Nephron progenitor cell (in vitro differentiated cells): ENCODE measurements at regions not wholly inside any gene's neighbourhood (a gene's known extent, or its start where the extent isn't known, plus 50 kb on each side); places are given as distances from the start of the nearest gene placed in this dataset.

Source experiments
- DNase-seq: peaks from one replicate; pipeline ENCODE4 v3.0.0; 2021
- H3K27ac Mint-ChIP-seq: 2 replicates; pipeline ENCODE4 v1.8.0; 2021; ENCODE audit warnings: mild to moderate bottlenecking, moderate library complexity, mixed read lengths
- H3K27me3 Mint-ChIP-seq: 2 replicates; pipeline ENCODE4 v1.8.0; 2021; ENCODE audit warnings: mild to moderate bottlenecking, low read depth, mixed read lengths; ENCODE audit not compliant: poor library complexity
- H3K36me3 Mint-ChIP-seq: 2 replicates; pipeline ENCODE4 v1.8.0; 2021; ENCODE audit warnings: low read depth, mixed read lengths
- H3K4me1 Mint-ChIP-seq: 2 replicates; pipeline ENCODE4 v1.8.0; 2021; ENCODE audit warnings: mixed read lengths
- H3K4me3 Mint-ChIP-seq: 2 replicates; pipeline ENCODE4 v1.8.0; 2021; ENCODE audit warnings: mild to moderate bottlenecking, moderate library complexity, mixed read lengths
- H3K9me3 Mint-ChIP-seq: 2 replicates; pipeline ENCODE4 v1.8.0; 2021; ENCODE audit warnings: mild to moderate bottlenecking, moderate library complexity, mixed read lengths
- CTCF ChIP-seq: fragments of 200-600 bp; sonication (generic); IDR thresholded peaks from 2 replicates; pipeline ENCODE4 v1.5.0; 2021; ENCODE audit warnings: antibody characterized with exemption

- Mint-ChIP-seq H3K4me1 (peaks cover 25% of the 10 kb centered on the region), H3K27ac (no peak overlapping the region), H3K36me3 (no peaks in the 10 kb centered on the region), H3K9me3 (peaks cover 3% of the 10 kb centered on the region), H3K27me3 (peaks cover 71% of the 10 kb centered on the region), H3K4me3 (no peak overlapping the region)
- no peak for TF ChIP-seq CTCF
- DNase-seq, result no peak
Observed at GRCh38 chr14:96744262-96744661, 52.9 kb upstream of the VRK1 start.

- Mint-ChIP-seq H3K4me3 (no peak overlapping the region), H3K9me3 (peaks cover 3% of the 10 kb centered on the region), H3K4me1 (peaks cover 15% of the 10 kb centered on the region), H3K36me3 (no peaks in the 10 kb centered on the region), H3K27ac (no peak overlapping the region), H3K27me3 (peaks cover 65% of the 10 kb centered on the region)
- no peak for TF ChIP-seq CTCF
- DNase-seq, result no peak
Observed at GRCh38 chr14:96745500-96746051, 51.6 kb upstream of the VRK1 start.

- H3K27ac Mint-ChIP-seq, result no peak overlapping the region
- no peak for DNase-seq
- H3K4me1 Mint-ChIP-seq, result peaks cover 10% of the 10 kb centered on the region
- no peak overlapping the region for H3K4me3 Mint-ChIP-seq
- H3K36me3 Mint-ChIP-seq, result no peaks in the 10 kb centered on the region
- no peak for TF ChIP-seq CTCF
- H3K27me3 Mint-ChIP-seq, result peaks cover 60% of the 10 kb centered on the region
- H3K9me3 Mint-ChIP-seq, result peaks cover 3% of the 10 kb centered on the region
Observed at GRCh38 chr14:96746101-96746500, 51.1 kb upstream of the VRK1 start.

- H3K4me3 Mint-ChIP-seq, result no peak overlapping the region
- H3K27ac Mint-ChIP-seq, result no peak overlapping the region
- no peaks in the 10 kb centered on the region for H3K36me3 Mint-ChIP-seq
- H3K27me3 Mint-ChIP-seq, result peaks cover 54% of the 10 kb centered on the region
- no peak for TF ChIP-seq CTCF
- H3K4me1 Mint-ChIP-seq, result peaks cover 6% of the 10 kb centered on the region
- peaks cover 3% of the 10 kb centered on the region for H3K9me3 Mint-ChIP-seq
- DNase-seq, result no peak
Observed at GRCh38 chr14:96747006-96747405, 50.2 kb upstream of the VRK1 start.
